ENCODE measurements at regions not wholly inside any gene's neighbourhood (a gene's known extent, or its start where the extent isn't known, plus 50 kb on each side); places are given as distances from the start of the nearest gene placed in this dataset.

DNA sequence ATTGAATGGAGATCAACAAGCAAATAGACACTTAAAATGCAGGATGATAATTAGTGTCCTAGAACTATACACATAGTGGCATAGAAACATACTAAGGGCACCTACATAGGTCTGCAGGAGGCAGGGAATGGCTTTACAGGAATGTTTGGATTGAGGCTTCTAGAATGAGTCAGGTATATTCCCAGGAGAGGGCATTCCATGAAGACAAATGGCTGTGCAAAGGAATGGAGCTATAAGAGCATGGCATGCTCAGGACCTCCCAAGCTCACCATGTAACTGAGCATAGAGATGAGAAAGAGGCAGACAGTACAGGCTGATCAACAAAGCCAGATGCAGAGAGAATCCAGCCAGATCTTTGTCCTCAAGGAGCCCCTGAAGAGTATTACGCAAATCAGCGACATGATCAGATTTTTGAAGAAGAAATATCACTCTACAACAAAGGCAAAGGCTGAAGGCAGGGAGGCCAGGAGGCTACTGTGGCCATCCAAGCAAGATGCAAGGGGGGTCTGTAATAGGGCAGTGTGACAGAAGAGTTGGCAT, 211.1 kb upstream of the MTNR1B start:
- H3K36me3 Mint-ChIP-seq (ENCODE audit: low read depth) = peaks cover 6% of the 10 kb centered on the region; the same call in 1 of the 3 replicates
- H3K36me3 ChIP-seq (ENCODE audit: insufficient read depth) = no peaks in the 10 kb centered on the region
- H3K4me3 ChIP-seq = no peak overlapping the region
- DNase-seq (ENCODE audit: low spot score) (no peak), ATAC-seq (no peak)
- no peaks in the 10 kb centered on the region for H3K4me1 ChIP-seq (ENCODE audit: insufficient read depth)
- no peak overlapping the region for H3K27ac Mint-ChIP-seq
- peaks cover 4% of the 10 kb centered on the region; the same call in 2 of the 3 replicates for H3K4me1 Mint-ChIP-seq
- H3K79me2 ChIP-seq (replicated peaks; ENCODE audit: insufficient read depth) = no peaks in the 10 kb centered on the region
- H3K4me3 Mint-ChIP-seq = no peak overlapping the region
- no peaks in the 10 kb centered on the region for H3K27me3 Mint-ChIP-seq (ENCODE audit: insufficient read depth, low read depth, poor library complexity)
- H3F3A ChIP-seq (replicated peaks; ENCODE audit: low read depth) = no peaks in the 10 kb centered on the region
- H3K9me2 ChIP-seq (ENCODE audit: insufficient read depth) = no peaks in the 10 kb centered on the region
- no peaks in the 10 kb centered on the region for H4K20me1 ChIP-seq (replicated peaks; ENCODE audit: insufficient read depth)
- no peak overlapping the region for H3K4me2 ChIP-seq
- H3K9me3 Mint-ChIP-seq = no peaks in the 10 kb centered on the region
- TF ChIP-seq STAT1 (IDR thresholded peaks at IDR 0.05; ENCODE audit: unreplicated experiment) (no peak), POLR2AphosphoS5 (IDR thresholded peaks at IDR 0.05; ENCODE audit: low read depth) (no peak), EZH2 (IDR thresholded peaks at IDR 0.05; ENCODE audit: low read depth, unreplicated experiment) (no peak), NANOG (IDR thresholded peaks at IDR 0.05; ENCODE audit: borderline replicate concordance) (no peak), ZNF462 (CRISPR knock-in tag; IDR thresholded peaks at IDR 0.05) (no peak), CREB1 (CRISPR knock-in tag; IDR thresholded peaks at IDR 0.05; ENCODE audit: low read depth) (no peak), ZNF114 (CRISPR knock-in tag; IDR thresholded peaks at IDR 0.05) (no peak), ZNF331 (CRISPR knock-in tag; IDR thresholded peaks at IDR 0.05; ENCODE audit: low read depth) (no peak), EZH2phosphoT487 (IDR thresholded peaks at IDR 0.05; ENCODE audit: unreplicated experiment) (no peak), JUNB (IDR thresholded peaks at IDR 0.05; ENCODE audit: unreplicated experiment) (no peak)
- TF ChIP-seq, protein P1, sequence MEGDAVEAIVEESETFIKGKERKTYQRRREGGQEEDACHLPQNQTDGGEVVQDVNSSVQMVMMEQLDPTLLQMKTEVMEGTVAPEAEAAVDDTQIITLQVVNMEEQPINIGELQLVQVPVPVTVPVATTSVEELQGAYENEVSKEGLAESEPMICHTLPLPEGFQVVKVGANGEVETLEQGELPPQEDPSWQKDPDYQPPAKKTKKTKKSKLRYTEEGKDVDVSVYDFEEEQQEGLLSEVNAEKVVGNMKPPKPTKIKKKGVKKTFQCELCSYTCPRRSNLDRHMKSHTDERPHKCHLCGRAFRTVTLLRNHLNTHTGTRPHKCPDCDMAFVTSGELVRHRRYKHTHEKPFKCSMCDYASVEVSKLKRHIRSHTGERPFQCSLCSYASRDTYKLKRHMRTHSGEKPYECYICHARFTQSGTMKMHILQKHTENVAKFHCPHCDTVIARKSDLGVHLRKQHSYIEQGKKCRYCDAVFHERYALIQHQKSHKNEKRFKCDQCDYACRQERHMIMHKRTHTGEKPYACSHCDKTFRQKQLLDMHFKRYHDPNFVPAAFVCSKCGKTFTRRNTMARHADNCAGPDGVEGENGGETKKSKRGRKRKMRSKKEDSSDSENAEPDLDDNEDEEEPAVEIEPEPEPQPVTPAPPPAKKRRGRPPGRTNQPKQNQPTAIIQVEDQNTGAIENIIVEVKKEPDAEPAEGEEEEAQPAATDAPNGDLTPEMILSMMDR (conservative IDR thresholded peaks at IDR 0.05; ENCODE audit: low read depth in 2 of 2) = no peak
- TF ChIP-seq, protein P2, sequence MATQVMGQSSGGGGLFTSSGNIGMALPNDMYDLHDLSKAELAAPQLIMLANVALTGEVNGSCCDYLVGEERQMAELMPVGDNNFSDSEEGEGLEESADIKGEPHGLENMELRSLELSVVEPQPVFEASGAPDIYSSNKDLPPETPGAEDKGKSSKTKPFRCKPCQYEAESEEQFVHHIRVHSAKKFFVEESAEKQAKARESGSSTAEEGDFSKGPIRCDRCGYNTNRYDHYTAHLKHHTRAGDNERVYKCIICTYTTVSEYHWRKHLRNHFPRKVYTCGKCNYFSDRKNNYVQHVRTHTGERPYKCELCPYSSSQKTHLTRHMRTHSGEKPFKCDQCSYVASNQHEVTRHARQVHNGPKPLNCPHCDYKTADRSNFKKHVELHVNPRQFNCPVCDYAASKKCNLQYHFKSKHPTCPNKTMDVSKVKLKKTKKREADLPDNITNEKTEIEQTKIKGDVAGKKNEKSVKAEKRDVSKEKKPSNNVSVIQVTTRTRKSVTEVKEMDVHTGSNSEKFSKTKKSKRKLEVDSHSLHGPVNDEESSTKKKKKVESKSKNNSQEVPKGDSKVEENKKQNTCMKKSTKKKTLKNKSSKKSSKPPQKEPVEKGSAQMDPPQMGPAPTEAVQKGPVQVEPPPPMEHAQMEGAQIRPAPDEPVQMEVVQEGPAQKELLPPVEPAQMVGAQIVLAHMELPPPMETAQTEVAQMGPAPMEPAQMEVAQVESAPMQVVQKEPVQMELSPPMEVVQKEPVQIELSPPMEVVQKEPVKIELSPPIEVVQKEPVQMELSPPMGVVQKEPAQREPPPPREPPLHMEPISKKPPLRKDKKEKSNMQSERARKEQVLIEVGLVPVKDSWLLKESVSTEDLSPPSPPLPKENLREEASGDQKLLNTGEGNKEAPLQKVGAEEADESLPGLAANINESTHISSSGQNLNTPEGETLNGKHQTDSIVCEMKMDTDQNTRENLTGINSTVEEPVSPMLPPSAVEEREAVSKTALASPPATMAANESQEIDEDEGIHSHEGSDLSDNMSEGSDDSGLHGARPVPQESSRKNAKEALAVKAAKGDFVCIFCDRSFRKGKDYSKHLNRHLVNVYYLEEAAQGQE (IDR thresholded peaks at IDR 0.05; ENCODE audit: unreplicated experiment) = no peak
- TF ChIP-seq, protein P3, sequence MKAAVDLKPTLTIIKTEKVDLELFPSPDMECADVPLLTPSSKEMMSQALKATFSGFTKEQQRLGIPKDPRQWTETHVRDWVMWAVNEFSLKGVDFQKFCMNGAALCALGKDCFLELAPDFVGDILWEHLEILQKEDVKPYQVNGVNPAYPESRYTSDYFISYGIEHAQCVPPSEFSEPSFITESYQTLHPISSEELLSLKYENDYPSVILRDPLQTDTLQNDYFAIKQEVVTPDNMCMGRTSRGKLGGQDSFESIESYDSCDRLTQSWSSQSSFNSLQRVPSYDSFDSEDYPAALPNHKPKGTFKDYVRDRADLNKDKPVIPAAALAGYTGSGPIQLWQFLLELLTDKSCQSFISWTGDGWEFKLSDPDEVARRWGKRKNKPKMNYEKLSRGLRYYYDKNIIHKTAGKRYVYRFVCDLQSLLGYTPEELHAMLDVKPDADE (IDR thresholded peaks at IDR 0.05) = no peak
- H3K27me3 ChIP-seq (ENCODE audit: insufficient read depth) = no peaks in the 10 kb centered on the region
- H2AFZ ChIP-seq = no peak overlapping the region
- H3K27ac ChIP-seq (ENCODE audit: low read depth) = no peak overlapping the region

Measured in GM23338 (cell line).